BJ (cell line): ENCODE measurements at regions not wholly inside any gene's neighbourhood (a gene's known extent, or its start where the extent isn't known, plus 50 kb on each side); places are given as distances from the start of the nearest gene placed in this dataset.

Experiments used
- CTCF ChIA-PET: fragments of 350-600 bp; formaldehyde crosslinking; extraction: SDS; loops from one replicate; lab custom pipeline; 2021; ENCODE audit warnings: antibody characterized with exemption, inconsistent platforms; lab: Yijun Ruan, JAX
- POLR2A ChIA-PET: fragments of 300-600 bp; sonication (Branson Sonifier 250); formaldehyde crosslinking; extraction: SDS; loops from one replicate; lab custom pipeline; 2021; ENCODE audit warnings: antibody characterized with exemption; lab: Charles Lee
- DNase-seq: peaks from one replicate; pipeline ENCODE4 v3.0.0-alpha.2; 2011; ENCODE audit warnings: low read depth
- H3K27me3 ChIP-seq: 2 replicates; pipeline ENCODE4 v1.6.0; 2011; ENCODE audit warnings: low read length; ENCODE audit not compliant: control insufficient read depth, insufficient read depth
- H3K36me3 ChIP-seq: 2 replicates; pipeline ENCODE4 v1.5.1; 2011; ENCODE audit warnings: low read length; ENCODE audit not compliant: control insufficient read depth, insufficient read depth
- H3K4me3 ChIP-seq: 2 replicates; pipeline ENCODE4 v1.5.1; 2011; ENCODE audit warnings: low read depth, mild to moderate bottlenecking, control low read depth, low read length
- CTCF ChIP-seq: IDR thresholded peaks from 2 replicates; pipeline ENCODE4 v1.5.1; 2011; ENCODE audit warnings: low read depth, mild to moderate bottlenecking, control low read depth, inconsistent platforms, low read length, moderate library complexity; ENCODE audit not compliant: insufficient read depth

- no peak for DNase-seq
- no peaks in the 10 kb centered on the region for H3K36me3 ChIP-seq
- no peak overlapping the region for H3K4me3 ChIP-seq
- TF ChIP-seq CTCF, result no peak
- CTCF ChIA-PET, result no interaction called here
- H3K27me3 ChIP-seq, result no peaks in the 10 kb centered on the region
- POLR2A ChIA-PET, result no interaction called here
Measured at GRCh38 chrX:150217609-150218008, 145.5 kb upstream of the MAMLD1 start.

- Histone ChIP-seq H3K4me3 (no peak overlapping the region), H3K36me3 (no peaks in the 10 kb centered on the region), H3K27me3 (no peaks in the 10 kb centered on the region)
- ChIA-PET POLR2A (no interaction called here), CTCF (interaction anchor here (0.6 kb wide), 2 partner anchors 54 to 449 kb away, joined by 3 read pairs; no protein-coding TSS in a partner anchor)
- no peak for DNase-seq
- TF ChIP-seq CTCF, result no peak
Measured at GRCh38 chrX:150219374-150220185, 143.5 kb upstream of the MAMLD1 start.

GRCh38 chrX:150223176-150224015 lies 139.7 kb upstream of the MAMLD1 start:
- ChIA-PET POLR2A (no interaction called here), CTCF (interaction anchor here (1.1 kb wide), 1 partner anchor 14 kb away, joined by 3 read pairs; no protein-coding TSS in a partner anchor)
- no peak for TF ChIP-seq CTCF
- no peaks in the 10 kb centered on the region for H3K27me3 ChIP-seq
- H3K4me3 ChIP-seq, result no peak overlapping the region
- no peak for DNase-seq
- H3K36me3 ChIP-seq, result no peaks in the 10 kb centered on the region

- CTCF ChIA-PET, result interaction anchor here (1.5 kb wide), 1 partner anchor 18 kb away, joined by 4 read pairs; no protein-coding TSS in a partner anchor
- no peak for DNase-seq
- Histone ChIP-seq H3K36me3 (no peaks in the 10 kb centered on the region), H3K27me3 (no peaks in the 10 kb centered on the region), H3K4me3 (no peak overlapping the region)
- TF ChIP-seq CTCF, result no peak
- POLR2A ChIA-PET, result no interaction called here
Measured at GRCh38 chrX:150224676-150225075, 138.4 kb upstream of the MAMLD1 start.

- POLR2A ChIA-PET, result no interaction called here
- CTCF ChIA-PET, result interaction anchor here (1.5 kb wide), 1 partner anchor 19 kb away, joined by 4 read pairs; no protein-coding TSS in a partner anchor
- Histone ChIP-seq H3K36me3 (no peaks in the 10 kb centered on the region), H3K27me3 (no peaks in the 10 kb centered on the region), H3K4me3 (no peak overlapping the region)
- no peak for TF ChIP-seq CTCF
- DNase-seq, result no peak
Measured at GRCh38 chrX:150225266-150225665, 137.9 kb upstream of the MAMLD1 start.
